Kidney epithelial cell (primary cell): ENCODE measurements at regions not wholly inside any gene's neighbourhood (a gene's known extent, or its start where the extent isn't known, plus 50 kb on each side); places are given as distances from the start of the nearest gene placed in this dataset.

ENCODE experiments used
- DNase-seq: peaks from one replicate; pipeline ENCODE4 v3.0.0-alpha.2; 2010; ENCODE audit warnings: low read depth
- H3K27me3 ChIP-seq: 2 replicates; pipeline ENCODE4 v1.6.0; 2011; ENCODE audit warnings: low read length; ENCODE audit not compliant: control insufficient read depth, insufficient read depth
- H3K36me3 ChIP-seq: 2 replicates; pipeline ENCODE4 v1.5.1; 2011; ENCODE audit warnings: low read length; ENCODE audit not compliant: control insufficient read depth, insufficient read depth
- H3K4me3 ChIP-seq: 2 replicates; pipeline ENCODE4 v1.5.1; 2011; ENCODE audit warnings: low read depth, mild to moderate bottlenecking, control low read depth, low read length
- TF ChIP-seq, protein P1 (sequence below): IDR thresholded peaks from 2 replicates; pipeline ENCODE4 v1.5.1; 2011; ENCODE audit warnings: mild to moderate bottlenecking, moderate library complexity, low read length, control low read depth, inconsistent platforms; ENCODE audit not compliant: insufficient read depth, poor library complexity, severe bottlenecking

DNA sequence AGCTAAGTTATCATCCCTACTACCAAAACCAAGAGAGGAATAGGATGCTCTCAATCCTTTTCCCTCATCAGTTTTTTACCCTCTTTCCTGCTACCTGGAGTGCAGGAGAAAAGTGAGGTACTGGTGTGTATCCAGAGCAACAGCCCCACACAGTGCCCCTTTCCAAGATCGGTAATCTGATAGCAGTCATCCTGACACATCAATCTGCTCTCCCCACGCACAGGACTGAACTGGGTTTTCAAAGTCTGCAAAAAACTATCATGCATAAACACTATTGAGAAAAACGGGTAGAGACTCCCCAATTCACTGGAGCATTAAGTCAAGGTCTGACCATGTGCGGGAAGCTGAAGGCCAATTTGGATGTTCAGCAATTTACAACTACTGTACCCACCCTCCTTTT is 284.8 kb downstream of the RBM26 start:
- Histone ChIP-seq H3K27me3 (no peaks in the 10 kb centered on the region), H3K4me3 (no peak overlapping the region), H3K36me3 (no peaks in the 10 kb centered on the region)
- no peak for DNase-seq
- TF ChIP-seq, protein P1, sequence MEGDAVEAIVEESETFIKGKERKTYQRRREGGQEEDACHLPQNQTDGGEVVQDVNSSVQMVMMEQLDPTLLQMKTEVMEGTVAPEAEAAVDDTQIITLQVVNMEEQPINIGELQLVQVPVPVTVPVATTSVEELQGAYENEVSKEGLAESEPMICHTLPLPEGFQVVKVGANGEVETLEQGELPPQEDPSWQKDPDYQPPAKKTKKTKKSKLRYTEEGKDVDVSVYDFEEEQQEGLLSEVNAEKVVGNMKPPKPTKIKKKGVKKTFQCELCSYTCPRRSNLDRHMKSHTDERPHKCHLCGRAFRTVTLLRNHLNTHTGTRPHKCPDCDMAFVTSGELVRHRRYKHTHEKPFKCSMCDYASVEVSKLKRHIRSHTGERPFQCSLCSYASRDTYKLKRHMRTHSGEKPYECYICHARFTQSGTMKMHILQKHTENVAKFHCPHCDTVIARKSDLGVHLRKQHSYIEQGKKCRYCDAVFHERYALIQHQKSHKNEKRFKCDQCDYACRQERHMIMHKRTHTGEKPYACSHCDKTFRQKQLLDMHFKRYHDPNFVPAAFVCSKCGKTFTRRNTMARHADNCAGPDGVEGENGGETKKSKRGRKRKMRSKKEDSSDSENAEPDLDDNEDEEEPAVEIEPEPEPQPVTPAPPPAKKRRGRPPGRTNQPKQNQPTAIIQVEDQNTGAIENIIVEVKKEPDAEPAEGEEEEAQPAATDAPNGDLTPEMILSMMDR, result no peak

DNA sequence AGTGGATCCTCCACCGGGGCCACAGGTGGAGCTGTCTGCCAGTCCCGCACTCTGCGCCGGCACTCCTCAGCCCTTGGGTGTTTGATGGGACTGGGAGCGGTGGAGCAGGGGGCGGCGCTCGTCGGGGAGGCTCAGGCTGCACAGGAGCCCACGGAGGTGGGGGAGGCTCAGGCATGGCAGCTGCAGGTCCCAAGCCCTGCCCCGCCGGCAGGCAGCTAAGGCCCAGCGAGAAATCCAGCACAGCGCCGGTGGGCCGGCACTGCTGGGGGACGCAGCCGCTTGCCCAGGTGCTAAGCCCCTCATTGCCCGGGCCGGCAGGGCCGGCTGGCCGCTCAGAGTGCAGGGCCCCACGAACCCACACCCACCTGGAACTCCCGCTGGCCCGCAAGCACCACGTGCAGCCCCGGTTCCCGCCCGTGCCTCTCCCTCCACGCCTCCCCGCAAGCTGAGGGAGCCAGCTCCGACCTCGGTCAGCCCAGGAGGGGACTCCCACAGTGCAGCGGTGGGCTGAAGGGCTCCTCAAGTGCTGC is 286.4 kb downstream of the RBM26 start:
- Histone ChIP-seq H3K4me3 (no peak overlapping the region), H3K36me3 (no peaks in the 10 kb centered on the region), H3K27me3 (no peaks in the 10 kb centered on the region)
- DNase-seq, result no peak
- TF ChIP-seq, protein P1, result no peak

DNA sequence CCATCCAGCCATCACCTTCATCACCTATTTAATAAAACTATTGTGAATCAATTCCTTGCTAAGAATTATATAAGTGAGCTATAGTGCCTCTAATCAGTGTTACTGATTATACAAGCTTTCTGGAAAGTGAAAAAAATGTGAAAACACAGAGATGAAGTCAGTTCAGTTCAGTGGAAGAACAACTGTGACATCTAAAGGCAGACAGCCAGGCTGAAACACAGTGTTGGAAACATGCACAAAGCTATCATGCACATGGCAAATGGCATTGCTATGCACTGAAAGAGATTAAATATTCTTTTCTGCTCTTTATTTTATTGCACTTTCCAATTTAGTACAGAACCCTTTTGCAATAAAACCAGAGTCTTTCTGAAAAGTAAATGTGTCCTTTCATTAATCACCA is 294.0 kb downstream of the RBM26 start:
- TF ChIP-seq, protein P1, result no peak
- no peak for DNase-seq

DNA sequence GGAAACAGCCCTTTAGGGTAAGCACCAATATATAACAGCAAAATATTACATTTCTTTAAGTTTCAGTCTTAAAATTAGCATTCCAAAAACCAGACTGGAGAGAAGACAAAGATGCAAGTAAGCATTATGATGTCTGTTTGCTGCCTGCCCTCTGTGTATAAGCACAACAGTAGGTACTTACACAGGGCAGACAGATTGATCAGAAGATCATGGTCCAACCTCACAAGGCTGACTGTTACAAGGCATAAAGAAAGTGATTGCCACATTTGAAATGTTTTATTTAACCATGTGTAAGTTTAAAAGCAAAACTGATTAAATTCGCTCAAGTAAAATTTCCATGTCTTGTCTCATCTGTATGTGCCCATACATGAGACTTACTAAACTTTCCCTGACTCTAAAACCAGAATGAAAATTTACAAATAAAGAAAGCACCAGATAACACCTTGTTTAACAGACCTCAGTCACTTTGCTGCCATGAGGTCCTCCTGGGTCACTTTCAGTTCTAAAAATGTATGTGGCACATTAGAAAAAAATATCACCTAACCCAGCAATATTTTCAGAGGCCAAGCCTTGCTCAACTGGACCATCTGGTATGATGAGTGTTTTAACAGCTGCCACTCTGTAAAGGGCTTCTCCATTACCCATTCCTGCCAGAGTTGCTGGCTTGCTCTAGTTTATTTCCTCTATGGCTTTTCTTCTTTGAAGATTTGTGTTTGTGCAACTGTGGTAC is 297.0 kb downstream of the RBM26 start:
- no peak for DNase-seq
- no peak overlapping the region for H3K4me3 ChIP-seq
- TF ChIP-seq, protein P1, result no peak
- no peaks in the 10 kb centered on the region for H3K27me3 ChIP-seq
- H3K36me3 ChIP-seq, result no peaks in the 10 kb centered on the region

More for the DNA sequence above, 294.0 kb downstream of the RBM26 start:
- Histone ChIP-seq H3K4me3 (no peak overlapping the region), H3K36me3 (no peaks in the 10 kb centered on the region), H3K27me3 (no peaks in the 10 kb centered on the region)

DNA sequence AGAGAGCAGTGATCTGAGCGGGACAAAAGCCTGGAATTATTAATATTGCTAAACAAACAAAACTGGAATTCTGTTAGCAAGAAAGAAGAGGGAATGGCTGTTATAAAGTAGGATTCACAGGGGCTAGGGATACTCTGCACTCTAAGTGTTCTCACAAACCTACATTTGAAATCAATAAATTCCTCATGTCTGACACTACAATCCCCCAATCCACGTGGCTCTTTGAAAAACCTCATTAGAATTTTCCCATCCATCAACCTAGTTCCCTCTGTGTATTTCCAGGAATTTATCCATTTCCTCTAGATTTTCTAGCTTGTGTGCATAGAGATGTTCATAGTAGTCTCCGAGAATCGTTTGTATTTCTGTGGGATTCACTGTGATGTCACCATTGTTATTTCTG is 307.5 kb downstream of the RBM26 start:
- DNase-seq, result no peak
- H3K27me3 ChIP-seq, result no peaks in the 10 kb centered on the region
- TF ChIP-seq, protein P1, result no peak
- H3K36me3 ChIP-seq, result no peaks in the 10 kb centered on the region
- H3K4me3 ChIP-seq, result no peak overlapping the region

DNA sequence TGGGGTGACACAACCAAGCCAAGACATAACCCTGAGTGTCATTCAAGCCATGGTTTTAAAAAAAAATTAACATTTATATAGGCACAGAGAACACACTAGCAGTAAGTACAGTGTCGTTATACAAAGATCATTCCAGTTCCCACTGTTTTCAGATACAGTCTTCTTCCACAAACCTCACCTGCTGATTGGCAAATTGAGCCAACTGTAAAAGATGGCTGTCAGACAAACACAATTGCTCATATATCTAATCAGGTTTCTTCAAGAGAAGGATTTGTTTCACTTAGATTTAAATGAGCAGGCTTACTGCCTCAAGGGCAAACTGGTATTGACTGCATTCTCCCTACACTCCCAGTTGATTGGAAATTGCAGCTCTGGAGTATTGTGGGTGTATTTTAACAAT is 308.9 kb downstream of the RBM26 start:
- TF ChIP-seq, protein P1, result no peak

More for the DNA sequence above, 308.9 kb downstream of the RBM26 start:
- Histone ChIP-seq H3K36me3 (no peaks in the 10 kb centered on the region), H3K27me3 (no peaks in the 10 kb centered on the region), H3K4me3 (no peak overlapping the region)
- no peak for DNase-seq
